Activated effector memory CD4-positive, alpha-beta T cell treated with anti-CD3 and anti-CD28 coated beads, Interleukin-2, amount 50 U/mL, for 16 hours (primary cell): ENCODE measurements at regions not wholly inside any gene's neighbourhood (a gene's known extent, or its start where the extent isn't known, plus 50 kb on each side); places are given as distances from the start of the nearest gene placed in this dataset.

Experiments used
- DNase-seq: peaks from one replicate; pipeline ENCODE4 v3.0.0-alpha.2; 2020

- peak; percentile 30 for DNase-seq
These were observed 142.4 kb downstream of the ZFP36L2 start for GRCh38 chr2:43083710-43084698.

GRCh38 chr2:43082903-43083677, 143.3 kb downstream of the ZFP36L2 start:
- DNase-seq = peak; percentile 36

GRCh38 chr2:43082111-43082894, 144.1 kb downstream of the ZFP36L2 start:
- peak; percentile 58 for DNase-seq

- DNase-seq = peak; percentile 31
These were observed 145.2 kb downstream of the ZFP36L2 start for GRCh38 chr2:43081131-43081765.

GRCh38 chr2:43080571-43081021, 145.8 kb downstream of the ZFP36L2 start:
- DNase-seq = peak; percentile 57

GRCh38 chr2:43078781-43079755, 147.3 kb downstream of the ZFP36L2 start:
- no peak for DNase-seq

- no peak for DNase-seq
These were observed 148.1 kb downstream of the ZFP36L2 start for GRCh38 chr2:43078301-43078700.

- no peak for DNase-seq
These were observed 148.5 kb downstream of the ZFP36L2 start for GRCh38 chr2:43077876-43078275.

GRCh38 chr2:43076676-43077075, 149.7 kb downstream of the ZFP36L2 start:
- no peak for DNase-seq

- DNase-seq = no peak
These were observed 150.4 kb downstream of the ZFP36L2 start for GRCh38 chr2:43075811-43076585.

- DNase-seq = no peak
These were observed 151.3 kb downstream of the ZFP36L2 start for GRCh38 chr2:43075054-43075593.

- DNase-seq = no peak
These were observed 151.8 kb downstream of the ZFP36L2 start for GRCh38 chr2:43074592-43075053.

- no peak for DNase-seq
These were observed 152.4 kb downstream of the ZFP36L2 start for GRCh38 chr2:43074052-43074451.

- peak; percentile 16 for DNase-seq
These were observed 153.0 kb downstream of the ZFP36L2 start for GRCh38 chr2:43073401-43073825.

GRCh38 chr2:43071599-43072550, 154.5 kb downstream of the ZFP36L2 start:
- DNase-seq = peak; percentile 31

GRCh38 chr2:43070676-43071502, 155.5 kb downstream of the ZFP36L2 start:
- no peak for DNase-seq

- DNase-seq = no peak
These were observed 156.4 kb downstream of the ZFP36L2 start for GRCh38 chr2:43070030-43070429.
